ENCODE measurements at regions not wholly inside any gene's neighbourhood (a gene's known extent, or its start where the extent isn't known, plus 50 kb on each side); places are given as distances from the start of the nearest gene placed in this dataset.

DNA sequence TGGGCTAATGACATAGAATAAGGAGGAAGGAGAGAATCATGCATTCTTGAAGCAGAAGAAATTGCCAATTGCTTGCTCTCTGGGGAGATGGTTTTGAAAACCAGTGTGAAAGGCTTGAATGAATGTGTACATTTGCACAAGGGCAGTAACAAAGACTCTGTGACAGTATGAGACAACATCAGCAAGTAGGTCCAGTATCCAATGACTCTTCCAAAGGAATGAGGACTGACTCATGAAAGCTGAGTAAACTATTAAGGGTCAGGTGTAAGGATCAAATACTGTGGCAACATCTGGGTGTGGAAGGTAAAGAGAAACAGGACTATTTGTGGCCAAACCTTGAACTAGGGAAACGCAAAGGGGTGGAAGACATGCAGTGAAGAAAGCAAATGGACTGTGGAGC, 886.0 kb upstream of the CHAC2 start:
- H4K91ac ChIP-seq (ENCODE audit: low read depth, low read length) = no peak overlapping the region
- no peak for DNase-seq

DNA sequence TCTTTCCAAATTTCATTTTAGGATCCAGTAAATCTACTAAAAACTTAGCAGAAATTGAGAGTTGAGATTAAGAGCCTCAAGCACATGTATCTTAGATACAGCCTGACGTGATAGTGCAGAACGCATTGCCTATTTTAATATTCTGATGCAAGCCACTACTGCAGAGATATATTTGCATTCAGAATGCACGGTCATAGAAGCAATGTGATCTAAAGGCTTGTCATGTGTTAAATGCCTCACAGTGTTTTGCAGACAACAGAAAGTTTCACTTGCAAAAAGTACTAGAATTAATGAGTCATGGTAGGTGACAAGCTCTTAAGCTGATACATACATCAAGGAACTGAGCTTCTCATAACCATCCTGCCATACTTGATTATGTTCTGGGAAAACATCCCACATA, 886.7 kb upstream of the CHAC2 start:
- Histone ChIP-seq H3K9ac (ENCODE audit: low read length) (no peak overlapping the region), H3K14ac (ENCODE audit: low read length) (no peak overlapping the region), H4K8ac (ENCODE audit: low read depth, low read length) (no peak overlapping the region), H3K4me1 (ENCODE audit: control insufficient read depth in 1 of 2, insufficient read depth in 2 of 2, low read length in 2 of 2) (no peaks in the 10 kb centered on the region), H4K91ac (ENCODE audit: low read depth, low read length) (no peak overlapping the region), H3K79me1 (ENCODE audit: low read length) (no peaks in the 10 kb centered on the region), H3K4me3 (ENCODE audit: low read depth, low read length) (no peak overlapping the region), H2AK5ac (ENCODE audit: low read length) (no peak overlapping the region), H3K36me3 (ENCODE audit: control insufficient read depth in 1 of 2, insufficient read depth in 2 of 2, low read length in 2 of 2) (no peaks in the 10 kb centered on the region), H2BK120ac (ENCODE audit: insufficient read depth, low read length, poor library complexity) (no peak overlapping the region), H3K4me2 (ENCODE audit: low read length) (no peak overlapping the region), H3K4ac (ENCODE audit: low read depth, low read length) (no peak overlapping the region), H2AFZ (ENCODE audit: insufficient read depth, low read length, poor library complexity) (no peak overlapping the region), H4K12ac (ENCODE audit: low read depth, low read length) (no peak overlapping the region), H3K18ac (ENCODE audit: low read length) (no peak overlapping the region), H3K27ac (ENCODE audit: low read depth, low read length) (no peak overlapping the region), H2BK12ac (ENCODE audit: low read length) (no peak overlapping the region), H2BK5ac (ENCODE audit: low read depth, low read length, poor library complexity) (no peak overlapping the region), H3K23ac (ENCODE audit: low read length) (no peak overlapping the region), H3K79me2 (ENCODE audit: control insufficient read depth, insufficient read depth, low read length, poor library complexity) (no peaks in the 10 kb centered on the region), H3K9me3 (ENCODE audit: insufficient read depth, low read depth, low read length) (no peaks in the 10 kb centered on the region), H3K27me3 (ENCODE audit: insufficient read depth, low read length) (no peaks in the 10 kb centered on the region)
- DNase-seq = no peak
- no CpG with 5 or more reads among the region's 3 CpGs for WGBS (ENCODE audit: extremely low coverage, insufficient coverage, insufficient read length)

More for the DNA sequence above, 886.0 kb upstream of the CHAC2 start:
- H3K18ac ChIP-seq (ENCODE audit: low read length) = no peak overlapping the region
- H3K14ac ChIP-seq (ENCODE audit: low read length) = no peak overlapping the region
- H3K9me3 ChIP-seq (ENCODE audit: insufficient read depth, low read depth, low read length) = no peaks in the 10 kb centered on the region
- H3K4me2 ChIP-seq (ENCODE audit: low read length) = no peak overlapping the region
- no peak overlapping the region for H4K8ac ChIP-seq (ENCODE audit: low read depth, low read length)
- no peak overlapping the region for H3K23ac ChIP-seq (ENCODE audit: low read length)
- no peak overlapping the region for H2BK120ac ChIP-seq (ENCODE audit: insufficient read depth, low read length, poor library complexity)
- WGBS (ENCODE audit: extremely low coverage, insufficient coverage, insufficient read length) = no CpG with 5 or more reads among the region's 1 CpG
- no peak overlapping the region for H2BK12ac ChIP-seq (ENCODE audit: low read length)
- no peak overlapping the region for H2BK5ac ChIP-seq (ENCODE audit: low read depth, low read length, poor library complexity)
- no peak overlapping the region for H2AFZ ChIP-seq (ENCODE audit: insufficient read depth, low read length, poor library complexity)
- H3K27me3 ChIP-seq (ENCODE audit: insufficient read depth, low read length) = no peaks in the 10 kb centered on the region
- no peak overlapping the region for H3K27ac ChIP-seq (ENCODE audit: low read depth, low read length)
- no peaks in the 10 kb centered on the region for H3K4me1 ChIP-seq (ENCODE audit: control insufficient read depth in 1 of 2, insufficient read depth in 2 of 2, low read length in 2 of 2)
- H2AK5ac ChIP-seq (ENCODE audit: low read length) = no peak overlapping the region
- H3K79me2 ChIP-seq (ENCODE audit: control insufficient read depth, insufficient read depth, low read length, poor library complexity) = no peaks in the 10 kb centered on the region
- no peak overlapping the region for H3K4ac ChIP-seq (ENCODE audit: low read depth, low read length)
- H3K9ac ChIP-seq (ENCODE audit: low read length) = no peak overlapping the region
- H3K4me3 ChIP-seq (ENCODE audit: low read depth, low read length) = no peak overlapping the region
- no peaks in the 10 kb centered on the region for H3K79me1 ChIP-seq (ENCODE audit: low read length)
- no peak overlapping the region for H4K12ac ChIP-seq (ENCODE audit: low read depth, low read length)
- no peaks in the 10 kb centered on the region for H3K36me3 ChIP-seq (ENCODE audit: control insufficient read depth in 1 of 2, insufficient read depth in 2 of 2, low read length in 2 of 2)

DNA sequence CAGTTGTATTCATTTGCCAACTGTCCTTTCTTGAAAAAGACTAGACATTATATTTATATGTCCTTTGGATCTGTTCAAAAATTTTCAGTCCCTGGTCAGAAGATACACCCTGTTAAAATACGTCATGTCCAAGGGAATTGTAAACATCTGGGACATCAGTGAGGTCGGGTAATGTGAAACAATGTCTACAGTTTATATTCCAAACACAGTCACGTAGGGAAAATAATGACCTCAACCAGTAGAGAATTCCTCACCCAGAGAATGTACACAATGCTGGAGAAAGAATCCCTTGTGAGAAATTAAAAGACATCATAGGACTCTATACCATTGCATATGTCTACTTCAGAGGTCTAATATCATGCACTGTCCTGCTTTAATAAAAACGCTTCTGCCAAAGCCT, 888.0 kb upstream of the CHAC2 start:
- Histone ChIP-seq H3K27me3 (ENCODE audit: insufficient read depth, low read length) (no peaks in the 10 kb centered on the region), H2BK120ac (ENCODE audit: insufficient read depth, low read length, poor library complexity) (no peak overlapping the region), H3K23ac (ENCODE audit: low read length) (no peak overlapping the region), H3K27ac (ENCODE audit: low read depth, low read length) (no peak overlapping the region), H2BK12ac (ENCODE audit: low read length) (no peak overlapping the region), H4K8ac (ENCODE audit: low read depth, low read length) (no peak overlapping the region), H3K79me1 (ENCODE audit: low read length) (no peaks in the 10 kb centered on the region), H4K91ac (ENCODE audit: low read depth, low read length) (no peak overlapping the region), H2BK5ac (ENCODE audit: low read depth, low read length, poor library complexity) (no peak overlapping the region), H3K9ac (ENCODE audit: low read length) (no peak overlapping the region), H2AFZ (ENCODE audit: insufficient read depth, low read length, poor library complexity) (no peak overlapping the region), H3K9me3 (ENCODE audit: insufficient read depth, low read depth, low read length) (no peaks in the 10 kb centered on the region), H3K18ac (ENCODE audit: low read length) (no peak overlapping the region), H3K4me1 (ENCODE audit: control insufficient read depth in 1 of 2, insufficient read depth in 2 of 2, low read length in 2 of 2) (no peaks in the 10 kb centered on the region), H3K79me2 (ENCODE audit: control insufficient read depth, insufficient read depth, low read length, poor library complexity) (no peaks in the 10 kb centered on the region), H3K4me2 (ENCODE audit: low read length) (no peak overlapping the region), H3K4ac (ENCODE audit: low read depth, low read length) (no peak overlapping the region), H3K4me3 (ENCODE audit: low read depth, low read length) (no peak overlapping the region), H2AK5ac (ENCODE audit: low read length) (no peak overlapping the region), H3K14ac (ENCODE audit: low read length) (no peak overlapping the region), H4K12ac (ENCODE audit: low read depth, low read length) (no peak overlapping the region), H3K36me3 (ENCODE audit: control insufficient read depth in 1 of 2, insufficient read depth in 2 of 2, low read length in 2 of 2) (no peaks in the 10 kb centered on the region)
- DNase-seq = no peak
- no CpG with 5 or more reads among the region's 4 CpGs for WGBS (ENCODE audit: extremely low coverage, insufficient coverage, insufficient read length)

DNA sequence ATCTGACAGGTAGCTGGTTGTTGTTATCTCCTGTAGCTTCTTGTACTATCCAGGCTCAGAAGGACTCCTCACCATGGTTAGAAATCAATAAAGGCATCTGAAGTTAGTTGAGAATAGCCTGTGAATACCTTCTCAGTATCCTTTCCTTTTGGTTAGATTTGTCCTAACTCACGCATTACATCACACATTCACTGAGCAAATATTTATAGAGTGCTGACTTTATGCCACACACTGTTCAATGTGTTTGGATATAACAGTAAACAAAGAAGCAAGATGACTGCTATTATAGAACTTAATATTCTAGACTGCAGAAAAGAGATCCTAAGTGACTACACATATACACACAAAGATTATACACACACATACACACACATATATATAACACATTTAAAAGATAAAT, 889.9 kb upstream of the CHAC2 start:
- Histone ChIP-seq H4K91ac (ENCODE audit: low read depth, low read length) (no peak overlapping the region), H3K36me3 (ENCODE audit: control insufficient read depth in 1 of 2, insufficient read depth in 2 of 2, low read length in 2 of 2) (no peaks in the 10 kb centered on the region), H2BK120ac (ENCODE audit: insufficient read depth, low read length, poor library complexity) (no peak overlapping the region), H2BK12ac (ENCODE audit: low read length) (no peak overlapping the region), H3K27me3 (ENCODE audit: insufficient read depth, low read length) (no peaks in the 10 kb centered on the region), H3K9ac (ENCODE audit: low read length) (no peak overlapping the region), H3K4me1 (ENCODE audit: control insufficient read depth in 1 of 2, insufficient read depth in 2 of 2, low read length in 2 of 2) (no peaks in the 10 kb centered on the region), H3K23ac (ENCODE audit: low read length) (no peak overlapping the region), H3K4me3 (ENCODE audit: low read depth, low read length) (no peak overlapping the region), H3K9me3 (ENCODE audit: insufficient read depth, low read depth, low read length) (no peaks in the 10 kb centered on the region), H2BK5ac (ENCODE audit: low read depth, low read length, poor library complexity) (no peak overlapping the region), H3K18ac (ENCODE audit: low read length) (no peak overlapping the region), H3K4me2 (ENCODE audit: low read length) (no peak overlapping the region), H2AK5ac (ENCODE audit: low read length) (no peak overlapping the region), H3K79me1 (ENCODE audit: low read length) (no peaks in the 10 kb centered on the region), H4K8ac (ENCODE audit: low read depth, low read length) (no peak overlapping the region), H3K79me2 (ENCODE audit: control insufficient read depth, insufficient read depth, low read length, poor library complexity) (no peaks in the 10 kb centered on the region), H3K27ac (ENCODE audit: low read depth, low read length) (no peak overlapping the region), H3K4ac (ENCODE audit: low read depth, low read length) (no peak overlapping the region), H2AFZ (ENCODE audit: insufficient read depth, low read length, poor library complexity) (no peak overlapping the region), H4K12ac (ENCODE audit: low read depth, low read length) (no peak overlapping the region), H3K14ac (ENCODE audit: low read length) (no peak overlapping the region)
- no peak for DNase-seq
- WGBS (ENCODE audit: extremely low coverage, insufficient coverage, insufficient read length) = no CpG with 5 or more reads among the region's 1 CpG

All from trophoblast cell (in vitro differentiated cells and primary cell).